SK-N-MC (cell line): ENCODE measurements at regions not wholly inside any gene's neighbourhood (a gene's known extent, or its start where the extent isn't known, plus 50 kb on each side); places are given as distances from the start of the nearest gene placed in this dataset.

Experiments used
- EZH2 ChIP-seq: fragments of 200-600 bp; sonication (generic); IDR thresholded peaks from one replicate; pipeline ENCODE4 v1.6.1; 2017; ENCODE audit warnings: antibody characterized with exemption
- FOXP2 ChIP-seq: optimal IDR thresholded peaks from 2 replicates; pipeline ENCODE3; 2011; ENCODE audit warnings: mild to moderate bottlenecking, moderate library complexity; ENCODE audit not compliant: insufficient read depth; ENCODE audit errors: extremely low read length, control extremely low read depth
- POLR2AphosphoS5 ChIP-seq: IDR thresholded peaks from 2 replicates; pipeline ENCODE4 v1.6.1; 2012; ENCODE audit warnings: mild to moderate bottlenecking, low read depth, low read length, borderline replicate concordance

DNA sequence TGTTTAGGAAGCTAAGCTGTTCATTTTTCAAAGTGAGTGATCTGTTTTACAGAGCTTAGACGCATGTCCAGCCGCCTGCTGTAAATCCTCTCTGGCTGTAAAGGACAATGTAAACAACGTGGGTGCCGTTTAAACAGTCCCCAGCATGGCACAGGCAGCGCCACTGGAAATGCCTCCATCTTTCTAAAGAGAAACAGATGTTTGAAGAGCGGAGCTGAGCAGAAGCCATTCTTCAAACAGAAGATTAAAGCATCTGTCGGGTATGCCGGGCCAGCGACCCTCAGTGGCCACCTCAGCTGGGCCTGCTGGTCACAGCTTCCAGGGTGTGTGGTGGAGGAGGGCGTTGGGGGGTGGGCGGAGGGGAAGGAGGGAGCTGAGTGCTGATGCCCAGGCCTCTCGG lies 138.6 kb downstream of the ERMARD start:
- TF ChIP-seq EZH2 (no peak), POLR2AphosphoS5 (no peak), FOXP2 (no peak)
